Colonic mucosa (tissue), 4 donors: ENCODE measurements at regions not wholly inside any gene's neighbourhood (a gene's known extent, or its start where the extent isn't known, plus 50 kb on each side); places are given as distances from the start of the nearest gene placed in this dataset.

Experiments used
- DNase-seq: peaks from one replicate; pipeline ENCODE4 v3.0.0-alpha.2; 2020
- H3K27ac ChIP-seq: fragments of 200-600 bp; one replicate; pipeline ENCODE4 v1.8.0; 2021
- H3K27me3 ChIP-seq: fragments of 200-600 bp; one replicate; pipeline ENCODE4 v1.8.0; 2021
- H3K36me3 ChIP-seq: fragments of 200-600 bp; one replicate; pipeline ENCODE4 v1.8.0; 2021
- H3K4me1 ChIP-seq: fragments of 200-600 bp; one replicate; pipeline ENCODE4 v1.8.0; 2021; ENCODE audit warnings: mild to moderate bottlenecking
- H3K4me3 ChIP-seq: fragments of 200-600 bp; one replicate; pipeline ENCODE4 v1.8.0; 2021
- H3K9ac ChIP-seq, 2 donors: one replicate each; pipeline ENCODE4 v1.7.0; 2013; ENCODE audit warnings: control low read depth in 2 of 2, low read depth in 2 of 2, low read length in 2 of 2
- H3K9me3 ChIP-seq: fragments of 200-600 bp; one replicate; pipeline ENCODE4 v1.8.0; 2021
- CTCF ChIP-seq: fragments of 200-600 bp; IDR thresholded peaks from one replicate; pipeline ENCODE4 v1.8.0; 2022; ENCODE audit warnings: antibody characterized with exemption, mild to moderate bottlenecking
- intact Hi-C: fragments of 100-400 bp; cut with DNase I; formaldehyde crosslinking; loops from one replicate; pipeline ENCODE4 v1.14.1; 2022
- donor health status: healthy.
- donor health status: DM: no; HTN: no; CAD: no.
- donor health status: DM: no; HTN: no; CAD: no.

GRCh38 chr11:45597097-45597496, 68.3 kb downstream of the CHST1 start:
- Histone ChIP-seq H3K4me1 (no peaks in the 10 kb centered on the region), H3K36me3 (no peaks in the 10 kb centered on the region), H3K4me3 (no peak overlapping the region), H3K9me3 (no peaks in the 10 kb centered on the region), H3K27ac (no peak overlapping the region), H3K9ac (no peak overlapping the region), H3K27me3 (no peaks in the 10 kb centered on the region)
- intact Hi-C loops, result no loop called here
- TF ChIP-seq CTCF, result no peak
- DNase-seq, result no peak

- no peak for TF ChIP-seq CTCF
- intact Hi-C loops, result no loop called here
- no peaks in the 10 kb centered on the region for H3K27me3 ChIP-seq
- H3K4me3 ChIP-seq, result no peak overlapping the region
- no peak for DNase-seq
- H3K27ac ChIP-seq, result no peak overlapping the region
- H3K4me1 ChIP-seq, result no peaks in the 10 kb centered on the region
- no peaks in the 10 kb centered on the region for H3K36me3 ChIP-seq
- H3K9ac ChIP-seq, result no peak overlapping the region
- no peaks in the 10 kb centered on the region for H3K9me3 ChIP-seq
Observed at GRCh38 chr11:45596571-45596970, 68.9 kb downstream of the CHST1 start.

GRCh38 chr11:45593992-45594391, 71.4 kb downstream of the CHST1 start:
- no peaks in the 10 kb centered on the region for H3K27me3 ChIP-seq
- intact Hi-C loops, result no loop called here

GRCh38 chr11:45592636-45593035, 72.8 kb downstream of the CHST1 start:
- no peak for TF ChIP-seq CTCF
- no peak for DNase-seq
- H3K9me3 ChIP-seq, result no peaks in the 10 kb centered on the region
- no peaks in the 10 kb centered on the region for H3K27me3 ChIP-seq
- no peak overlapping the region for H3K9ac ChIP-seq
- intact Hi-C loops, result no loop called here
- no peaks in the 10 kb centered on the region for H3K4me1 ChIP-seq
- H3K27ac ChIP-seq, result no peak overlapping the region
- no peak overlapping the region for H3K4me3 ChIP-seq
- H3K36me3 ChIP-seq, result no peaks in the 10 kb centered on the region

More at GRCh38 chr11:45593992-45594391, 71.4 kb downstream of the CHST1 start:
- Histone ChIP-seq H3K27ac (no peak overlapping the region), H3K4me3 (no peak overlapping the region), H3K36me3 (no peaks in the 10 kb centered on the region), H3K9me3 (no peaks in the 10 kb centered on the region), H3K9ac (no peak overlapping the region), H3K4me1 (no peaks in the 10 kb centered on the region)
- no peak for TF ChIP-seq CTCF
- no peak for DNase-seq

GRCh38 chr11:45590743-45591142, 74.7 kb downstream of the CHST1 start:
- H3K27me3 ChIP-seq, result no peaks in the 10 kb centered on the region
- TF ChIP-seq CTCF, result no peak
- no peaks in the 10 kb centered on the region for H3K36me3 ChIP-seq
- no peaks in the 10 kb centered on the region for H3K9me3 ChIP-seq
- intact Hi-C loops, result no loop called here
- DNase-seq, result no peak
- H3K9ac ChIP-seq, result no peak overlapping the region
- H3K4me3 ChIP-seq, result no peak overlapping the region
- no peak overlapping the region for H3K27ac ChIP-seq
- no peaks in the 10 kb centered on the region for H3K4me1 ChIP-seq

GRCh38 chr11:45585205-45585604, 80.2 kb downstream of the CHST1 start:
- Histone ChIP-seq H3K27me3 (no peaks in the 10 kb centered on the region), H3K9me3 (no peaks in the 10 kb centered on the region), H3K4me3 (no peak overlapping the region), H3K36me3 (no peaks in the 10 kb centered on the region), H3K9ac (no peak overlapping the region), H3K27ac (no peak overlapping the region), H3K4me1 (no peaks in the 10 kb centered on the region)
- TF ChIP-seq CTCF, result no peak
- no peak for DNase-seq
- intact Hi-C loops, result no loop called here
